ENCODE measurements at regions not wholly inside any gene's neighbourhood (a gene's known extent, or its start where the extent isn't known, plus 50 kb on each side); places are given as distances from the start of the nearest gene placed in this dataset.
A peak's percentile ranks its signal among the peaks of the same experiment; 100 is the strongest.

GRCh38 chr20:22430154-22430745 lies 154.1 kb downstream of the FOXA2 start:
- peaks cover 0 to 8% (median 5%) of the 10 kb centered on the region in 4 donors for H3K9me3 ChIP-seq (ENCODE audit: control insufficient read depth in 4 of 4, insufficient read depth in 3 of 4, low read length in 3 of 4)
- ATAC-seq (ENCODE audit: insufficient read depth, low FRiP score) (no peak), DNase-seq (no peak)
- H3K4me1 ChIP-seq (ENCODE audit: control insufficient read depth in 5 of 5, insufficient read depth in 5 of 5, low read length in 5 of 5), result peaks cover 0 to 34% (median 6%) of the 10 kb centered on the region in 5 donors
- 51 to 61% methylated on average over 15 of the region's 15 CpGs for WGBS, 2 donors
- no peak overlapping the region for H3K9ac ChIP-seq (ENCODE audit: insufficient read depth in 1 of 2, low read length in 2 of 2)
- no peak overlapping the region for H3K27ac ChIP-seq (ENCODE audit: low read depth in 1 of 2, low read length in 1 of 2)
- no peak overlapping the region for H3K4me3 ChIP-seq
- no peak for TF ChIP-seq CTCF (IDR thresholded peaks at IDR 0.05; ENCODE audit: control extremely low read depth, extremely low read depth)
- H3K36me3 ChIP-seq (ENCODE audit: control insufficient read depth in 4 of 4, insufficient read depth in 4 of 4, low read length in 4 of 4), result no peaks in the 10 kb centered on the region
- H3K27me3 ChIP-seq (ENCODE audit: control insufficient read depth in 3 of 3, insufficient read depth in 3 of 3, low read length in 2 of 3), result peaks cover 0 to 4% (median 0%) of the 10 kb centered on the region in 3 donors

- Histone ChIP-seq H3K27ac (ENCODE audit: low read depth in 1 of 2, low read length in 1 of 2) (no peak overlapping the region), H3K36me3 (ENCODE audit: control insufficient read depth in 4 of 4, insufficient read depth in 4 of 4, low read length in 4 of 4) (no peaks in the 10 kb centered on the region), H3K9ac (ENCODE audit: insufficient read depth in 1 of 2, low read length in 2 of 2) (no peak overlapping the region), H3K4me1 (ENCODE audit: control insufficient read depth in 5 of 5, insufficient read depth in 5 of 5, low read length in 5 of 5) (peaks cover 0 to 34% (median 8%) of the 10 kb centered on the region in 5 donors), H3K27me3 (ENCODE audit: control insufficient read depth in 3 of 3, insufficient read depth in 3 of 3, low read length in 2 of 3) (peaks cover 0 to 4% (median 0%) of the 10 kb centered on the region in 3 donors), H3K4me3 (no peak overlapping the region), H3K9me3 (ENCODE audit: control insufficient read depth in 4 of 4, insufficient read depth in 3 of 4, low read length in 3 of 4) (peaks cover 0 to 6% (median 4%) of the 10 kb centered on the region in 4 donors)
- TF ChIP-seq CTCF (IDR thresholded peaks at IDR 0.05; ENCODE audit: control extremely low read depth, extremely low read depth), result no peak
- ATAC-seq (ENCODE audit: insufficient read depth, low FRiP score) (no peak), DNase-seq (peak; percentile 40 to 65 (median 64))
- 76 to 83% methylated on average over 10 of the region's 10 CpGs for WGBS, 2 donors
These were observed 154.9 kb downstream of the FOXA2 start for GRCh38 chr20:22429175-22430153.

DNA sequence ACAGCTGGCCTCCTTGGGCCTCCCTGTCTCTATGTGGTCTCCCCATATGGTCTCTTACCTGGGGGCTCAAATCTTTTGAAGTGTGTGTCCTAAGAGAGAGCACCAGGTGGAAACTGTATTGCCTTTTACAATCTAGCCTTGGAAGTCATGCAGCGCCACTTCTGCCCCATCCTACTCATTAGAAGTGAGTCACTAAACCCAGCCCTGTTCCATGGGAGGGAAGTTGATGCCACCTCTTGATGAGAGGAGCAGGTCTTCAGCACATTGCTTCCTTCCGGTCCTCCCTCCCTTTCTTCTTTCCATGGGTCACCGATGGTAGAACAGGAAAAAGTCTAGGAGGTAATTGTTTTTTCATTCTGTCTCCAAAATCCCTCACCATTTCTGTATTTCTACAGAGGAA lies 156.3 kb downstream of the FOXA2 start:
- Histone ChIP-seq H3K9me3 (ENCODE audit: control insufficient read depth in 4 of 4, insufficient read depth in 3 of 4, low read length in 3 of 4) (peaks cover 0 to 4% (median 2%) of the 10 kb centered on the region in 4 donors), H3K4me3 (no peak overlapping the region), H3K36me3 (ENCODE audit: control insufficient read depth in 4 of 4, insufficient read depth in 4 of 4, low read length in 4 of 4) (no peaks in the 10 kb centered on the region), H3K4me1 (ENCODE audit: control insufficient read depth in 5 of 5, insufficient read depth in 5 of 5, low read length in 5 of 5) (peaks cover 0 to 34% (median 8%) of the 10 kb centered on the region in 5 donors), H3K27ac (ENCODE audit: low read depth in 1 of 2, low read length in 1 of 2) (no peak overlapping the region), H3K9ac (ENCODE audit: insufficient read depth in 1 of 2, low read length in 2 of 2) (no peak overlapping the region), H3K27me3 (ENCODE audit: control insufficient read depth in 3 of 3, insufficient read depth in 3 of 3, low read length in 2 of 3) (peaks cover 0 to 4% (median 0%) of the 10 kb centered on the region in 3 donors)
- WGBS, 2 donors, result 76 to 82% methylated on average over 3 of the region's 3 CpGs
- ATAC-seq (ENCODE audit: insufficient read depth, low FRiP score), result no peak
- no peak for TF ChIP-seq CTCF (IDR thresholded peaks at IDR 0.05; ENCODE audit: control extremely low read depth, extremely low read depth)
- no peak for DNase-seq
